GM23338 (cell line): ENCODE measurements at regions not wholly inside any gene's neighbourhood (a gene's known extent, or its start where the extent isn't known, plus 50 kb on each side); places are given as distances from the start of the nearest gene placed in this dataset.
A peak's percentile ranks its signal among the peaks of the same experiment; 100 is the strongest.

Experiments
- ATAC-seq: fragments of 200-7000 bp; cut with Tn5 transposase; 3 replicates; pipeline ENCODE4 v1.9.1; 2020
- DNase-seq: peaks from one replicate; pipeline ENCODE4 v3.0.0-alpha.2; 2015; ENCODE audit warnings: low spot score
- H2AFZ ChIP-seq: fragments of 200-600 bp; sonication (generic); 2 replicates; pipeline ENCODE4 v1.8.0; 2016; ENCODE audit warnings: antibody characterized with exemption, mild to moderate bottlenecking, moderate library complexity
- H3F3A ChIP-seq: fragments of 200-600 bp; sonication (generic); replicated peaks from 2 replicates; pipeline ENCODE4 v1.8.0; 2017; ENCODE audit warnings: antibody characterized with exemption, mixed run types, low read depth
- H3K27ac ChIP-seq: fragments of 200-600 bp; sonication (generic); 2 replicates; pipeline ENCODE4 v1.6.1; 2016; ENCODE audit warnings: low read depth
- H3K27me3 ChIP-seq: fragments of 200-600 bp; sonication (generic); 2 replicates; pipeline ENCODE4 v1.8.0; 2016; ENCODE audit warnings: mild to moderate bottlenecking, mixed run types, moderate library complexity; ENCODE audit not compliant: insufficient read depth
- H3K36me3 ChIP-seq: fragments of 200-600 bp; sonication (generic); 2 replicates; pipeline ENCODE4 v1.8.0; 2016; ENCODE audit warnings: mild to moderate bottlenecking; ENCODE audit not compliant: insufficient read depth
- H3K4me1 ChIP-seq: fragments of 200-600 bp; sonication (generic); 2 replicates; pipeline ENCODE4 v1.8.0; 2016; ENCODE audit warnings: mild to moderate bottlenecking, moderate library complexity; ENCODE audit not compliant: insufficient read depth
- H3K4me2 ChIP-seq: fragments of 200-600 bp; sonication (generic); 2 replicates; pipeline ENCODE4 v1.7.1; 2017; ENCODE audit warnings: mixed run types
- H3K4me3 ChIP-seq: fragments of 200-600 bp; sonication (generic); 2 replicates; pipeline ENCODE4 v1.6.1; 2016; ENCODE audit warnings: mixed run types
- H3K79me2 ChIP-seq: fragments of 200-600 bp; sonication (generic); replicated peaks from 2 replicates; pipeline ENCODE4 v1.8.0; 2017; ENCODE audit warnings: mild to moderate bottlenecking; ENCODE audit not compliant: insufficient read depth
- H3K9me2 ChIP-seq: fragments of 200-600 bp; sonication (generic); 2 replicates; pipeline ENCODE4 v1.8.0; 2017; ENCODE audit not compliant: insufficient read depth
- H4K20me1 ChIP-seq: fragments of 200-600 bp; sonication (generic); replicated peaks from 2 replicates; pipeline ENCODE4 v1.8.0; 2017; ENCODE audit warnings: mild to moderate bottlenecking; ENCODE audit not compliant: insufficient read depth
- H3K27ac Mint-ChIP-seq: 2 replicates; pipeline ENCODE4 v1.8.0; 2020; ENCODE audit warnings: inconsistent platforms, mild to moderate bottlenecking, moderate library complexity, mixed read lengths
- H3K27me3 Mint-ChIP-seq: 3 replicates; pipeline ENCODE4 v1.8.0; 2022; ENCODE audit warnings: low read depth, mild to moderate bottlenecking, moderate library complexity, mixed read lengths, inconsistent platforms; ENCODE audit not compliant: insufficient read depth, poor library complexity
- H3K36me3 Mint-ChIP-seq: 3 replicates; pipeline ENCODE4 v1.8.0; 2021; ENCODE audit warnings: low read depth, mild to moderate bottlenecking, inconsistent platforms, moderate library complexity, mixed read lengths
- H3K4me1 Mint-ChIP-seq: 3 replicates; pipeline ENCODE4 v1.8.0; 2020; ENCODE audit warnings: mild to moderate bottlenecking, inconsistent platforms, mixed read lengths
- H3K4me3 Mint-ChIP-seq: 3 replicates; pipeline ENCODE4 v1.8.0; 2021; ENCODE audit warnings: moderate library complexity, mild to moderate bottlenecking, inconsistent platforms, mixed read lengths
- H3K9me3 Mint-ChIP-seq: 3 replicates; pipeline ENCODE4 v1.8.0; 2020; ENCODE audit warnings: moderate library complexity, mild to moderate bottlenecking, inconsistent platforms, mixed read lengths
- CREB1 ChIP-seq: fragments of 250-450 bp; sonication (Bioruptor Pico); IDR thresholded peaks from 2 replicates; pipeline ENCODE4 v1.5.0; 2020; ENCODE audit warnings: low read depth, mild to moderate bottlenecking, moderate library complexity
- CTCF ChIP-seq, 2 experiments: fragments of 200-600 bp in 1 of 2; sonication (generic) in 1 of 2; conservative IDR thresholded peaks; 2 replicates each; pipeline versions ENCODE4 v1.5.1 to v1.6.1; 2016 to 2017; ENCODE audit warnings: antibody characterized with exemption in 2 of 2, low read depth in 2 of 2, mild to moderate bottlenecking in 2 of 2, moderate library complexity in 1 of 2
- ETS1 ChIP-seq: IDR thresholded peaks from 2 replicates; pipeline ENCODE4 v1.6.1; 2016; ENCODE audit warnings: antibody characterized with exemption
- EZH2 ChIP-seq: fragments of 200-600 bp; sonication (generic); IDR thresholded peaks from one replicate; pipeline ENCODE4 v1.8.0; 2017; ENCODE audit warnings: antibody characterized with exemption, mild to moderate bottlenecking, low read depth; ENCODE audit not compliant: unreplicated experiment
- EZH2phosphoT487 ChIP-seq: fragments of 200-600 bp; sonication (generic); IDR thresholded peaks from one replicate; pipeline ENCODE4 v1.8.1; 2018; ENCODE audit warnings: antibody characterized with exemption; ENCODE audit not compliant: unreplicated experiment
- JUNB ChIP-seq: IDR thresholded peaks from one replicate; pipeline ENCODE4 v1.6.1; 2016; ENCODE audit warnings: antibody characterized with exemption; ENCODE audit not compliant: unreplicated experiment
- NANOG ChIP-seq: IDR thresholded peaks from 2 replicates; pipeline ENCODE4 v1.6.1; 2016; ENCODE audit warnings: antibody characterized with exemption, borderline replicate concordance
- POLR2AphosphoS5 ChIP-seq: IDR thresholded peaks from 2 replicates; pipeline ENCODE4 v1.6.1; 2016; ENCODE audit warnings: antibody characterized with exemption, low read depth
- REST ChIP-seq: IDR thresholded peaks from one replicate; pipeline ENCODE4 v1.6.1; 2018; ENCODE audit warnings: antibody characterized with exemption; ENCODE audit not compliant: unreplicated experiment
- STAT1 ChIP-seq: IDR thresholded peaks from one replicate; pipeline ENCODE4 v1.6.1; 2016; ENCODE audit warnings: antibody characterized with exemption; ENCODE audit not compliant: unreplicated experiment
- ZNF114 ChIP-seq: fragments of 250-450 bp; sonication (Bioruptor Pico); IDR thresholded peaks from 2 replicates; pipeline ENCODE4 v1.5.0; 2020; ENCODE audit warnings: mild to moderate bottlenecking, moderate library complexity
- ZNF331 ChIP-seq: fragments of 250-450 bp; sonication (Bioruptor Pico); IDR thresholded peaks from 2 replicates; pipeline ENCODE4 v1.5.0; 2020; ENCODE audit warnings: low read depth, mild to moderate bottlenecking, moderate library complexity
- ZNF462 ChIP-seq: fragments of 250-450 bp; sonication (Bioruptor Pico); IDR thresholded peaks from 2 replicates; pipeline ENCODE4 v1.5.0; 2020; ENCODE audit warnings: mild to moderate bottlenecking, moderate library complexity

GRCh38 chr1:95371666-95372282 is 137.8 kb downstream of the RWDD3 start:
- H3K4me1 Mint-ChIP-seq, result no peaks in the 10 kb centered on the region; the same call in 2 of the 3 replicates
- H3K4me1 ChIP-seq, result no peaks in the 10 kb centered on the region; the same call in 1 of the 2 replicates
- no peak overlapping the region for H3K27ac ChIP-seq
- H3K9me2 ChIP-seq, result peaks cover 6% of the 10 kb centered on the region
- no peak for DNase-seq
- no peaks in the 10 kb centered on the region for H3K9me3 Mint-ChIP-seq
- H3K27me3 Mint-ChIP-seq, result no peaks in the 10 kb centered on the region
- no peak for ATAC-seq
- no peak overlapping the region for H3K4me2 ChIP-seq
- H3K36me3 Mint-ChIP-seq, result no peaks in the 10 kb centered on the region
- H3K27ac Mint-ChIP-seq, result no peak overlapping the region
- no peak overlapping the region for H3K4me3 Mint-ChIP-seq
- no peaks in the 10 kb centered on the region for H3F3A ChIP-seq
- no peaks in the 10 kb centered on the region for H3K27me3 ChIP-seq
- H2AFZ ChIP-seq, result peak overlapping the region; percentile 88
- H3K4me3 ChIP-seq, result no peak overlapping the region
- H3K79me2 ChIP-seq, result no peaks in the 10 kb centered on the region
- no peak for TF ChIP-seq CTCF (conservative IDR thresholded peaks at IDR 0.05; ENCODE audit: low read depth in 2 of 2)
- TF ChIP-seq POLR2AphosphoS5, result no peak
- no peak for TF ChIP-seq ZNF114 (CRISPR knock-in tag)
- TF ChIP-seq JUNB, result no peak
- no peak for TF ChIP-seq ETS1
- no peak for TF ChIP-seq REST
- TF ChIP-seq STAT1, result no peak
- TF ChIP-seq EZH2phosphoT487, result no peak
- no peak for TF ChIP-seq ZNF462 (CRISPR knock-in tag)
- TF ChIP-seq EZH2, result no peak
- TF ChIP-seq NANOG, result no peak
- TF ChIP-seq ZNF331 (CRISPR knock-in tag), result no peak
- no peak for TF ChIP-seq CREB1 (CRISPR knock-in tag)
- H3K36me3 ChIP-seq, result no peaks in the 10 kb centered on the region
- H4K20me1 ChIP-seq, result no peaks in the 10 kb centered on the region
